AG09319 (cell line): ENCODE measurements at regions not wholly inside any gene's neighbourhood (a gene's known extent, or its start where the extent isn't known, plus 50 kb on each side); places are given as distances from the start of the nearest gene placed in this dataset.

Source experiments
- DNase-seq: peaks from one replicate; pipeline ENCODE4 v3.0.0-alpha.2; 2010; ENCODE audit warnings: low read depth; ENCODE audit errors: extremely low read depth
- CTCF ChIP-seq: IDR thresholded peaks from 2 replicates; pipeline ENCODE4 v1.5.1; 2011; ENCODE audit warnings: low read depth, mild to moderate bottlenecking, inconsistent platforms, low read length, moderate library complexity

GRCh38 chr22:27697888-27698287, 103.7 kb downstream of the MN1 start:
- no peak for TF ChIP-seq CTCF
- DNase-seq = no peak
